ENCODE measurements at regions not wholly inside any gene's neighbourhood (a gene's known extent, or its start where the extent isn't known, plus 50 kb on each side); places are given as distances from the start of the nearest gene placed in this dataset.

DNA sequence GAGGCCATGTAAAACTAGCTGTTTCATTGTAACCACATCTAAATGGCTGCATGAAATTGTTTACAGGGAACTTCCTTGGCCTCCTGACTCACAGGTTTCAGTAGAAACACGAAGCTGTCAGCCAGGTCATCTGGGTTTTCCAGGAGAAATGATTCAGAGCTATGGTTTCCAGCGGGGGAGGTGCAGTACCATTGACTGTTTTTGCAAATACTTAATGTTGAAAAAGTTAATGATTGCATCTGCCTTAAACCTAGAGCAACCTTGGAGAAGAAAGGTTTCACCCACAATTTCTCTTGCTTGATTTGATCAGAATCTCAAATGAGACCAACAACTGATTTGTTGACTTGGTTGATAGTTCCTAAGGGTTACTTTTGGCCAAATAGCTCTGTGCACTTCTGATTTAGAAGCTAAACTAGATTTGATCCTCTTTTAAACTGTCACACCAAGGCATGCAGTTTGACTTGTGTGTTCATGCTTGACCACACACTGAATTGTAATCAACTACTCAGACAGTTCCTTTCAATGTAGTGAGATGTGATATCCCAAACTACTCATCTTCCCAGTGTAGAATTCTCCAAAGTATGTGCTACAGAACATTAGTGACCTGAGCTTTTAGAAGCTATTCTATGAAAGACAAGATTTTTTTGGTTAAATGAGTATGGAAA, 193.5 kb upstream of the CHST9 start:
- Histone ChIP-seq H3K4me3 (no peak overlapping the region), H3K4me1 (no peaks in the 10 kb centered on the region), H3K36me3 (no peaks in the 10 kb centered on the region), H3K27ac (no peak overlapping the region), H3K27me3 (no peaks in the 10 kb centered on the region), H3K9me3 (no peaks in the 10 kb centered on the region)
- intact Hi-C loops (cut with DNase I) = no loop called here
- DNase-seq (no peak), ATAC-seq (peak; percentile 53)
- TF ChIP-seq, protein P1, sequence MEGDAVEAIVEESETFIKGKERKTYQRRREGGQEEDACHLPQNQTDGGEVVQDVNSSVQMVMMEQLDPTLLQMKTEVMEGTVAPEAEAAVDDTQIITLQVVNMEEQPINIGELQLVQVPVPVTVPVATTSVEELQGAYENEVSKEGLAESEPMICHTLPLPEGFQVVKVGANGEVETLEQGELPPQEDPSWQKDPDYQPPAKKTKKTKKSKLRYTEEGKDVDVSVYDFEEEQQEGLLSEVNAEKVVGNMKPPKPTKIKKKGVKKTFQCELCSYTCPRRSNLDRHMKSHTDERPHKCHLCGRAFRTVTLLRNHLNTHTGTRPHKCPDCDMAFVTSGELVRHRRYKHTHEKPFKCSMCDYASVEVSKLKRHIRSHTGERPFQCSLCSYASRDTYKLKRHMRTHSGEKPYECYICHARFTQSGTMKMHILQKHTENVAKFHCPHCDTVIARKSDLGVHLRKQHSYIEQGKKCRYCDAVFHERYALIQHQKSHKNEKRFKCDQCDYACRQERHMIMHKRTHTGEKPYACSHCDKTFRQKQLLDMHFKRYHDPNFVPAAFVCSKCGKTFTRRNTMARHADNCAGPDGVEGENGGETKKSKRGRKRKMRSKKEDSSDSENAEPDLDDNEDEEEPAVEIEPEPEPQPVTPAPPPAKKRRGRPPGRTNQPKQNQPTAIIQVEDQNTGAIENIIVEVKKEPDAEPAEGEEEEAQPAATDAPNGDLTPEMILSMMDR (IDR thresholded peaks at IDR 0.05) = no peak

DNA sequence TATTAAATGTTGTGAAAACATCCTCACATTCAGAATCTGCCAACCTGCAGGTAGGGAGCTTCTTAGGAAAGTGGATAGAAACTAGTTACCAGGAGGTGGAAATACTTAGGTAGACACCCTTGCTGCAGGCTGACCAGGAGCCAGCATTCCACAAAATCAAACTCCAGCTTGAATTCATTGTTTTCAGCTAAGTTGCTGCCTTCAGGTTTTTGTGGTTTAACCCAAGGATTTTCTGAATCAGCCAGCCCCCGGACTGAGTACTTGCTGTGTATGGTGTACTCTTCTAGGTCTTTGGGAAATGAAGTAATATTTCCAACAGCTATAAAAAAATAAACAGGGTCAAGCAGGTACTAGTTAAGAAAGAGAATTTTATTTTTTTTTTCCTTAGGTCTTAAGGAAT, 192.1 kb upstream of the CHST9 start:
- Histone ChIP-seq H3K27me3 (no peaks in the 10 kb centered on the region), H3K36me3 (no peaks in the 10 kb centered on the region), H3K27ac (no peak overlapping the region), H3K4me1 (no peaks in the 10 kb centered on the region), H3K9me3 (no peaks in the 10 kb centered on the region), H3K4me3 (no peak overlapping the region)
- DNase-seq (no peak), ATAC-seq (peak; percentile 17)
- intact Hi-C loops (cut with DNase I) = no loop called here
- TF ChIP-seq, protein P1 (IDR thresholded peaks at IDR 0.05) = no peak

- intact Hi-C loops (cut with DNase I) = no loop called here
- H3K4me3 ChIP-seq = no peak overlapping the region
- no peaks in the 10 kb centered on the region for H3K4me1 ChIP-seq
- no peak overlapping the region for H3K27ac ChIP-seq
- TF ChIP-seq, protein P1 (IDR thresholded peaks at IDR 0.05) = no peak
- ATAC-seq (no peak), DNase-seq (no peak)
- H3K9me3 ChIP-seq = no peaks in the 10 kb centered on the region
- no peaks in the 10 kb centered on the region for H3K36me3 ChIP-seq
- H3K27me3 ChIP-seq = no peaks in the 10 kb centered on the region
Measured at GRCh38 chr18:27372386-27372785, 187.3 kb upstream of the CHST9 start.

DNA sequence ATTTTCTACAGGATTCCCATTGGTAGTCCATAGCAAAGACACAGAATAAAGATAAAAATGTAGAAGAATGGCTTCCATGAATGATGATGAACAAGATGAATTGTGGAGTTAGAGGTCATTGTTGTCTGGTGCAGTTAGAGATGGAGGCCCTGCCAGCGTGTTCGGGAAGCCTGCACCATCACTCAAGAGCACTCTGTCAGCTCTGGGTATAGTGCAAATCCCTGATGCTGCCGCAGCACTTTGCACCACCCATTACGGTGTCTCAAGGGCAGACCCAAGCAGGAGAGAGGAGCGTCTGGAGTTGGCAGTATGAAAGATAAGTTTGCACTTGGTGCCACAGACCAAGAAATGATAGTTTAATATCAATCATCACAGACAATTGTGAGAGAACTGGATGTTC, 181.6 kb upstream of the CHST9 start:
- Histone ChIP-seq H3K27me3 (no peaks in the 10 kb centered on the region), H3K4me1 (no peaks in the 10 kb centered on the region), H3K27ac (no peak overlapping the region), H3K9me3 (no peaks in the 10 kb centered on the region), H3K36me3 (no peaks in the 10 kb centered on the region), H3K4me3 (no peak overlapping the region)
- DNase-seq = no peak
- no peak for ATAC-seq
- TF ChIP-seq, protein P1 (IDR thresholded peaks at IDR 0.05) = no peak
- intact Hi-C loops (cut with DNase I) = no loop called here

DNA sequence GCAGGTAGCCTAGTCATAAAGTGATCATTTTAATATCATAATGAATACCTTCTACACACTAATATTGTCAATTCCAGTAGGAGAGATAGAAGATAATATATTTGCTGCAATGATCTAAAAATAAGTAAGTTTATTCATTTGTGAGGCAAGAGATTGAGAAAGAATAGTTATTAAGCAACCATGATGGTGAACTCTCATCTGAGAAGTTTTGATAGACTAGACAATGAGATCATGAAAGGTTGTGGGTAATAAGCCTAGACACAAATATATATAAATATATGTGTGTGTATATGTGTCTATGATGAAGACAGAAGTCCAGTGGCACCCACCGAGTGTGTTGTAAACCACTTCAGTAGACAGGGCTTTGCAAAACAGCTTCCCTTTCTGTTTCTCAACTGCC, 181.0 kb upstream of the CHST9 start:
- no peaks in the 10 kb centered on the region for H3K9me3 ChIP-seq
- no peak for ATAC-seq
- no peaks in the 10 kb centered on the region for H3K36me3 ChIP-seq
- H3K27ac ChIP-seq = no peak overlapping the region
- H3K27me3 ChIP-seq = no peaks in the 10 kb centered on the region
- no peak overlapping the region for H3K4me3 ChIP-seq
- H3K4me1 ChIP-seq = no peaks in the 10 kb centered on the region
- intact Hi-C loops (cut with DNase I) = no loop called here
- no peak for DNase-seq
- TF ChIP-seq, protein P1 (IDR thresholded peaks at IDR 0.05) = no peak

Data from left lung (tissue), 4 donors.